Endothelial cell of umbilical vein (primary cell): ENCODE measurements at regions not wholly inside any gene's neighbourhood (a gene's known extent, or its start where the extent isn't known, plus 50 kb on each side); places are given as distances from the start of the nearest gene placed in this dataset.
"Not testable (repeated sequence)": the region's sequence is repeated elsewhere in the genome, so short reads cannot be mapped to it uniquely, and the experiment has no call there.

Experiments used
- BruUV-seq: library from RNA; stranded (reverse); fragments of 400-500 nt; replicated peaks from 2 replicates; lab custom pipeline; 2021; lab: Mats Ljungman, UMichigan
- CTCF ChIA-PET: fragments of 300-600, 350-600 bp; sonication (Branson Sonifier 250); formaldehyde crosslinking; loops from one replicate; lab custom pipeline; 2021; ENCODE audit warnings: antibody characterized with exemption, inconsistent platforms; lab: Charles Lee
- POLR2A ChIA-PET: fragments of 300-600, 350-600 bp; sonication (Branson Sonifier 250); formaldehyde crosslinking; loops from one replicate; lab custom pipeline; 2021; ENCODE audit warnings: antibody characterized with exemption, inconsistent platforms; lab: Charles Lee
- DNase-seq: peaks from one replicate; pipeline ENCODE4 v3.0.0-alpha.2; 2011; ENCODE audit warnings: low read depth, low spot score
- FAIRE-seq: peaks from 2 replicates; lab custom pipeline; 2011; peaks lifted over from hg19 to GRCh38; lab: Jason Lieb, UNC
- H2AFZ ChIP-seq: 2 replicates; pipeline ENCODE4 v1.6.0; 2012; ENCODE audit warnings: low read depth, low read length, control low read depth, inconsistent platforms
- H3K27ac ChIP-seq: 2 replicates; pipeline ENCODE4 v1.5.1; 2011; ENCODE audit warnings: low read depth, mild to moderate bottlenecking, control low read depth, low read length, moderate library complexity; ENCODE audit not compliant: insufficient read depth
- H3K27me3 ChIP-seq, 2 experiments: 2 replicates each; pipeline versions ENCODE4 v1.6.0 to v1.6.1; 2011; ENCODE audit warnings: low read length in 2 of 2, mixed read lengths in 1 of 2; ENCODE audit not compliant: control insufficient read depth in 2 of 2, insufficient read depth in 2 of 2
- H3K36me3 ChIP-seq, 2 experiments: 2 replicates in 1 of 2; 3 replicates in 1 of 2; pipeline ENCODE4 v1.5.1; 2011; ENCODE audit warnings: low read length in 2 of 2, mild to moderate bottlenecking in 1 of 2, moderate library complexity in 1 of 2; ENCODE audit not compliant: control insufficient read depth in 2 of 2, insufficient read depth in 2 of 2; ENCODE audit errors: extremely low read depth in 1 of 2
- H3K4me1 ChIP-seq: 3 replicates; pipeline ENCODE4 v1.5.1; 2011; ENCODE audit warnings: mild to moderate bottlenecking, low read length; ENCODE audit not compliant: control insufficient read depth, insufficient read depth; ENCODE audit errors: extremely low read depth
- H3K4me2 ChIP-seq: 2 replicates; pipeline ENCODE4 v1.6.1; 2011; ENCODE audit warnings: low read length, control low read depth, mixed read lengths; ENCODE audit not compliant: insufficient read depth
- H3K4me3 ChIP-seq, 3 experiments: fragments of 200-600 bp in 1 of 3; sonication (generic), shearing (Covaris generic) in 1 of 3; replicated peaks in 1 of 3; 2 replicates each; pipeline ENCODE4 v1.5.1; 2011 to 2016; ENCODE audit warnings: control low read depth in 3 of 3, low read length in 3 of 3, mild to moderate bottlenecking in 2 of 3, inconsistent platforms in 1 of 3, low read depth in 1 of 3, moderate library complexity in 1 of 3; ENCODE audit not compliant: insufficient read depth in 1 of 3
- H3K79me2 ChIP-seq: 2 replicates; pipeline ENCODE4 v1.6.0; 2012; ENCODE audit warnings: low read length, inconsistent platforms; ENCODE audit not compliant: control insufficient read depth, insufficient read depth
- H3K9ac ChIP-seq: replicated peaks from 2 replicates; pipeline ENCODE3; 2011; ENCODE audit warnings: low read length, control low read depth; ENCODE audit not compliant: insufficient read depth; ENCODE audit errors: extremely low read depth
- H3K9me1 ChIP-seq: replicated peaks from 3 replicates; pipeline ENCODE4 v1.6.0; 2011; ENCODE audit warnings: mild to moderate bottlenecking, low read length; ENCODE audit not compliant: control insufficient read depth, insufficient read depth; ENCODE audit errors: extremely low read depth
- H3K9me3 ChIP-seq: replicated peaks from 2 replicates; pipeline ENCODE4 v1.5.1; 2012; ENCODE audit warnings: low read length, inconsistent platforms; ENCODE audit not compliant: control insufficient read depth, insufficient read depth
- H4K20me1 ChIP-seq: replicated peaks from 2 replicates; pipeline ENCODE3; 2011; ENCODE audit warnings: mild to moderate bottlenecking, low read length; ENCODE audit not compliant: control insufficient read depth, insufficient read depth; ENCODE audit errors: extremely low read depth
- EZH2 ChIP-seq: IDR thresholded peaks from 2 replicates; pipeline ENCODE4 v1.6.1; 2012; ENCODE audit warnings: borderline replicate concordance, low read depth, mild to moderate bottlenecking, moderate library complexity, low read length, inconsistent platforms; ENCODE audit not compliant: severe bottlenecking
- FOS ChIP-seq: IDR thresholded peaks from 2 replicates; pipeline ENCODE4 v1.6.1; 2011; ENCODE audit warnings: mild to moderate bottlenecking, low read length, moderate library complexity, borderline replicate concordance; ENCODE audit not compliant: insufficient read depth
- GATA2 ChIP-seq: IDR thresholded peaks from 2 replicates; pipeline ENCODE4 v1.7.0; 2011; ENCODE audit warnings: low read depth, mild to moderate bottlenecking, moderate library complexity, mixed read lengths, low read length; ENCODE audit not compliant: insufficient read length, insufficient read depth
- JUN ChIP-seq: IDR thresholded peaks from 2 replicates; pipeline ENCODE4 v1.6.1; 2011; ENCODE audit warnings: borderline replicate concordance, low read depth; ENCODE audit not compliant: insufficient read length, insufficient read depth
- MYC ChIP-seq: IDR thresholded peaks from one replicate; pipeline ENCODE4 v1.6.1; 2011; ENCODE audit warnings: mild to moderate bottlenecking, low read depth, low read length
- POLR2A ChIP-seq: IDR thresholded peaks from 2 replicates; pipeline ENCODE4 v1.6.1; 2012; ENCODE audit warnings: low read depth, mild to moderate bottlenecking, control low read depth, low read length
- POLR2AphosphoS5 ChIP-seq: IDR thresholded peaks from 2 replicates; pipeline ENCODE4 v1.6.1; 2012; ENCODE audit warnings: low read depth, mild to moderate bottlenecking, control low read depth, low read length, moderate library complexity; ENCODE audit not compliant: insufficient read depth
- dilution Hi-C: fragments of 300-500 bp; cut with MboI; formaldehyde crosslinking; loops from one replicate; pipeline ENCODE4 v1.15.0; 2019; ENCODE audit warnings: low sequenced_read_pairs; ENCODE audit not compliant: extremely low pct_ligation_motif_present
- intact Hi-C: fragments of 100-400 bp; cut with micrococcal nuclease; formaldehyde crosslinking; loops from one replicate; pipeline ENCODE4 v1.10.0; 2022
- TF ChIP-seq, protein P1 (sequence below), 2 donors: IDR thresholded peaks; 1 replicate in 1 of 2; 2 replicates in 1 of 2; pipeline ENCODE4 v1.5.1; 2011; ENCODE audit warnings: low read length in 2 of 2, mild to moderate bottlenecking in 2 of 2, moderate library complexity in 2 of 2, control low read depth in 1 of 2, inconsistent platforms in 1 of 2, low read depth in 1 of 2; ENCODE audit not compliant: insufficient read depth in 1 of 2; ENCODE audit errors: extremely low read depth in 1 of 2
- TF ChIP-seq, protein P2 (sequence below): IDR thresholded peaks from 2 replicates; pipeline ENCODE4 v1.6.1; 2011; ENCODE audit not compliant: insufficient read depth, insufficient read length

DNA sequence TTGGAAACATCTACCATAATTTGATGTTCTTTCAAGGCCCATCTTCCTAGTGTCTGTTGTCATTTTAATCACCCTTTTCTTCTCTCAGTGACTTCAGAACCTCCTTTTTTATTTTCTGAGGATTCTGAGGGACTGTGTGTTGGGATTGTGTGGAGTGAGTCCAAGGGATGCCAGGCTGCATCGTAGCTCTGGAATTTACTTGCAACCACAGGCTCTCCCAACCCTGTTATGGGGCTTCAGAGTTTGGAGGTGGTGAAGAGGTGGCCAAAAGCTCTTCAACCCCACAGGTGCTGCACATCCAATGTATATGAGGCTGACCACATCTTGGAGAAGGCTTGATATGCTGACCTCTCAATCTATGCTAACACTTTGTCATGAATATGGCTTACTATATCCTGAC, 79.5 kb upstream of the GPR141 start:
- POLR2A ChIA-PET, result no interaction called here
- Histone ChIP-seq H4K20me1 (no peaks in the 10 kb centered on the region), H3K4me3 (no peak overlapping the region), H3K4me2 (no peak overlapping the region), H3K9ac (no peak overlapping the region), H3K27ac (no peak overlapping the region), H3K4me1 (no peaks in the 10 kb centered on the region), H2AFZ (no peak overlapping the region), H3K27me3 (no peaks in the 10 kb centered on the region), H3K9me1 (no peaks in the 10 kb centered on the region), H3K9me3 (no peaks in the 10 kb centered on the region), H3K36me3 (no peaks in the 10 kb centered on the region), H3K79me2 (no peaks in the 10 kb centered on the region)
- TF ChIP-seq, protein P1, sequence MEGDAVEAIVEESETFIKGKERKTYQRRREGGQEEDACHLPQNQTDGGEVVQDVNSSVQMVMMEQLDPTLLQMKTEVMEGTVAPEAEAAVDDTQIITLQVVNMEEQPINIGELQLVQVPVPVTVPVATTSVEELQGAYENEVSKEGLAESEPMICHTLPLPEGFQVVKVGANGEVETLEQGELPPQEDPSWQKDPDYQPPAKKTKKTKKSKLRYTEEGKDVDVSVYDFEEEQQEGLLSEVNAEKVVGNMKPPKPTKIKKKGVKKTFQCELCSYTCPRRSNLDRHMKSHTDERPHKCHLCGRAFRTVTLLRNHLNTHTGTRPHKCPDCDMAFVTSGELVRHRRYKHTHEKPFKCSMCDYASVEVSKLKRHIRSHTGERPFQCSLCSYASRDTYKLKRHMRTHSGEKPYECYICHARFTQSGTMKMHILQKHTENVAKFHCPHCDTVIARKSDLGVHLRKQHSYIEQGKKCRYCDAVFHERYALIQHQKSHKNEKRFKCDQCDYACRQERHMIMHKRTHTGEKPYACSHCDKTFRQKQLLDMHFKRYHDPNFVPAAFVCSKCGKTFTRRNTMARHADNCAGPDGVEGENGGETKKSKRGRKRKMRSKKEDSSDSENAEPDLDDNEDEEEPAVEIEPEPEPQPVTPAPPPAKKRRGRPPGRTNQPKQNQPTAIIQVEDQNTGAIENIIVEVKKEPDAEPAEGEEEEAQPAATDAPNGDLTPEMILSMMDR (IDR thresholded peaks at IDR 0.05; ENCODE audit: extremely low read depth in 1 of 2, insufficient read depth in 1 of 2, low read depth in 1 of 2, low read length in 2 of 2), result no peak
- TF ChIP-seq JUN, result no peak
- no peak for TF ChIP-seq GATA2
- no peak for TF ChIP-seq POLR2AphosphoS5
- no peak for TF ChIP-seq MYC
- no peak for TF ChIP-seq EZH2
- TF ChIP-seq, protein P2, sequence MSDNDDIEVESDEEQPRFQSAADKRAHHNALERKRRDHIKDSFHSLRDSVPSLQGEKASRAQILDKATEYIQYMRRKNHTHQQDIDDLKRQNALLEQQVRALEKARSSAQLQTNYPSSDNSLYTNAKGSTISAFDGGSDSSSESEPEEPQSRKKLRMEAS, result no peak
- TF ChIP-seq FOS, result no peak
- no peak for TF ChIP-seq POLR2A
- CTCF ChIA-PET, result no interaction called here
- dilution Hi-C loops, result no loop called here
- BruUV-seq, result no TSS peak
- no peak for DNase-seq
- intact Hi-C loops, result no loop called here
- no peak for FAIRE-seq

DNA sequence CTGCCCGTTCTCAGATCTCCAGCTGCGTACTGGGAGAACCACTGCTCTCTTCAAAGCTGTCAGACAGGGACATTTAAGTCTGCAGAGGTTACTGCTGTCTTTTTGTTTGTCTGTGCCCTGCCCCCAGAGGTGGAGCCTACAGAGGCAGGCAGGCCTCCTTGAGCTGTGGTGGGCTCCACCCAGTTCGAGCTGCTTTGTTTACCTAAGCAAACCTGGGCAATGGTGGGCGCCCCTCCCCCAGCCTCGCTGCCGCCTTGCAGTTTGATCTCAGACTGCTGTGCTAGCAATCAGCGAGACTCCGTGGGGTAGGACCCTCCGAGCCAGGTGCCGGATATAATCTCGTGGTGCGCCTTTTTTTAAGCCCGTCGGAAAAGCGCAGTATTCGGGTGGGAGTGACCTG, 66.2 kb upstream of the GPR141 start:
- intact Hi-C loops, H2AFZ ChIP-seq, H3K36me3 ChIP-seq, BruUV-seq, DNase-seq, H3K9me1 ChIP-seq, H3K4me3 ChIP-seq, POLR2A ChIA-PET, FAIRE-seq, H3K4me2 ChIP-seq, H4K20me1 ChIP-seq, H3K79me2 ChIP-seq, H3K4me1 ChIP-seq, dilution Hi-C loops, H3K27me3 ChIP-seq, H3K9me3 ChIP-seq, H3K9ac ChIP-seq, CTCF ChIA-PET, H3K27ac ChIP-seq: not testable (repeated sequence)
